DMS153 (cell line): ENCODE measurements at regions not wholly inside any gene's neighbourhood (a gene's known extent, or its start where the extent isn't known, plus 50 kb on each side); places are given as distances from the start of the nearest gene placed in this dataset.
"Not testable (repeated sequence)": the region's sequence is repeated elsewhere in the genome, so short reads cannot be mapped to it uniquely, and the experiment has no call there.

Experiments
- DNase-seq: peaks from one replicate; lab custom pipeline; 2025; lab: John Stamatoyannopoulos, UW

DNA sequence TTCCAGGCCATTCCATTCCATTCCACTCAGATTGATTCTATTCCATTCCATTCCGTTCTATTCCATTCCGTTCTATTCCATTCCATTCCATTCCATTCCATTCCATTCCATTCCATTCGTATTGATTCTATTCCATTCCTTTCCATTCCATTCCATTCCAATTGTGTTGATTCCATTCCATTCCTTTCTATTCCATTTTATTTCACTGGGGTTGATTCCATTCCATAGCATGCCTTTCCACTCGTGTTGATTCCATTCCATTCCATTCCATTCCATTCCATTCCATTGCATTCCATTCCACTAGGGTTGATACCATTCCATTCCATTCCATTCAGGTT lies 1142.3 kb downstream of the RPIA start:
- DNase-seq, result no peak

DNA sequence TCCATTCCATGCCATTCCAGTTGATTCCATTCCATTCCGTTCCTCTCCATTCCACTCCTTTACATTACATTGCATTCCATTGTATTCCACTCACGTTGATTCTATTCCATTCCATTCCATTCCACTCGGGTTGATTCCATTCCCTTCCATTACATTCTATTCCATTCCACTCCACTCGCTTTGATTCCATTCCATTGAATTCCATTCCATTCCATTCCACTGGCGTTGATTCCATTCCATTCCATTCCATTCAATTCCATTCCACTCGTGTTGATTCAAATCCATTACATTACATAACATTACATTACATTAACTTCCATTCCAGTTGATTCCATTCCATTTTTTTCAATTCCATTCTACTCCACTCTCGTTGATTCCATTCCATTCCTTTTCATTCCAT lies 1142.8 kb downstream of the RPIA start:
- DNase-seq, result no peak

DNA sequence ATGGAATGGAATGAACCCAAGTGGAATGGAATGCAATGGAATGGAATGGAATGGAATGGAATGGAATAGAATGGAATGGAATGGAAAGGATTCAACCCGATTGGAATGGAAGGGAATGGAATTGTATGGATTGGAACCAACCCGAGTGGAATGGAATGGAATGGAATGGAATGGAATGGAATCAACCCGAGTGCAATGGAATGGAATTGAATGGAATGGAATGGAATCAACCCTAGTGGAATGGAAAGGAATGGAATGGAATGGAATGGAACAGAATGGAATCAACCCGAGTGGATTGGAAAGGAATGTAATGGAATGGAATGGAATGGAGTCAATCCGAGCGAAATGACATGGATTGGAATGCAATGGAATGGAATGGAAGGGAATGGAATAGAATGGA lies 1144.9 kb downstream of the RPIA start:
- DNase-seq, result not testable (repeated sequence)

- no peak for DNase-seq
Observed at GRCh38 chr2:89837962-89838625, 1146.6 kb downstream of the RPIA start.

DNA sequence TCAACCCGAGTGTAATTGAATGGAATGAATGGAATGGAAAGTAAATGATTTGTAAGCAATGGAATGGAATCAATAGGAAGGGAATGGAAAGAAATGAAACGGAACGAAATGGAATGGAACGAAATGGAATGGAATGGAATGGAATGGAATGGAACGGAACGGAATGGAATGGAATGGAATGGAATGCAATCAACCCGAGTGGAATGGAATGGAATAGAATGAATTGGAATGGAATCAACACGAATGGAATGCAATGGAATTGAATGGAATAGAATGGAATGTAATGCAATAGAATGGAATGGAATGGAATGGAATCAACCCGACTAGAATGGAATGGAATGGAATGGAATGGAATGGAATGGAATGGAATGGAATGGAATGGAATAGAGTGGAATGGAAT lies 1148.7 kb downstream of the RPIA start:
- not testable (repeated sequence) for DNase-seq

DNA sequence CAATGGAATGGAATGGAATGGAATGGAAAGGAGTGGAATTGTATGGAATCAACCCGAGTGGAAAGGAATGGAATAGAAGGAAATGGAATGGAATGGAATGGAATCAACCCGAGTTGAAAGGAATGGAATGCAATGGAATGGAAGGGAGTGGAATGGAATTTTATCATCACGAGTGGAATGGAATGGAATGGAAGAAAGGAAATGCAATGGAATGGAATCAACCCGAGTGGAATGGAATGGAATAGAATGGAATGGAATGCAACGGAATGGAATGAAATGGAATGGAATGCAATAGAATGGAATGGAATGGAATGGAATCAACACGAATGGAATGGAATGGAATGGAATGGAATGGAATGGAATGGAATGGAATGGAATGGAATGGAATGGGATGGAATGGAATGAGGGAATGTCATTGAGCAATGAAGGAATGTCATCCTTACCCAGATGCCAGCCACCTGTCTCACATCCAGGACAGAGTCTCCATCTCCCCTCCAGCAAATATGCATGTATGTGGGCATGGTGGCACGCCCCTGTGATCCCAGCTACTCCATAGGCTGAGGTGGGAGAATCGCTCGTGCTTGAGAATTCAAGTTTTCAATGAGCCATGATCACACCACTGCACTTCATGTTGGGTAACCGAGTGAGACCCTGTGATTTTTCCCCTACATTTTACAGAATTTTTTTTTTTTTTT lies 1149.5 kb downstream of the RPIA start:
- not testable (repeated sequence) for DNase-seq

GRCh38 chr2:89841476-89841840 lies 1150.0 kb downstream of the RPIA start:
- no peak for DNase-seq

DNA sequence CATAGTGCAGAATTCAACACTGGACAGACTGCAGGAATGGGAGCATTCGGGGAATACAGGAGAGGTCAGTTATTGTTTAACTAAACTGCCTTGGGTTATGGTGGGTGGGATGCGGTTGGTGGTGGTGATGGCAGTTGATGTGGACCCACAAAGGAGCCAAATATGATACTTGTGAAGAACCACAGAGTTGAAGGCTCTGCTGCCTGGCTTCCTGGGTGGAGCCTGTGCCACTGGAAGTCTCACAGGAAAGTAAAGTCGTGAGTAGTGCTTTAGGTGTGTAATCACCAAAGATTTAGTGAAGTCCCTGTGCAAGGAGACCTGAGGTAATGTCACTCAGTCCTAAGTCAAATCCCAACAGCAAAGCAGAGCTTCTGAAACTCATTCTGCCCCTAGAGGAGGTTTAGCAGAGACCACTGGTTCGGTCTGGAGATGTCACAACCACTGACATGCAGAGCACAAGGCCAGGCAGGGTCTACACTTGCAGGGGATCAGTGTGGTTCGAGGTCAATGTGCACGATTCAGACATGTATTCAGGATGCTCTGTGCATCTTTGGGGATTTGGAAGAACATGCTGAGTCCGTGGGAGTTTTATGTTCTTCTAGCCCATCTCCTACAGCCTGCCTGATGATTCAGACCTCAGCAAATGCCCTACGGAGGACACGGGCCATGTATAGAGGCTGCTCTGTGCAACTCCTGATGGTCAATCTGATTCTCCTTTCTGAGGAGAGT lies 1150.9 kb downstream of the RPIA start:
- no peak for DNase-seq

GRCh38 chr2:89844221-89844943 lies 1152.9 kb downstream of the RPIA start:
- DNase-seq, result no peak

GRCh38 chr2:89845532-89845931 lies 1154.1 kb downstream of the RPIA start:
- DNase-seq, result no peak

- DNase-seq, result no peak
Observed at GRCh38 chr2:89848114-89848513, 1156.6 kb downstream of the RPIA start.

- no peak for DNase-seq
Observed at GRCh38 chr2:89848763-89849368, 1157.4 kb downstream of the RPIA start.

- DNase-seq, result no peak
Observed at GRCh38 chr2:89849731-89850130, 1158.3 kb downstream of the RPIA start.

- DNase-seq, result no peak
Observed at GRCh38 chr2:89850481-89850880, 1159.0 kb downstream of the RPIA start.

DNA sequence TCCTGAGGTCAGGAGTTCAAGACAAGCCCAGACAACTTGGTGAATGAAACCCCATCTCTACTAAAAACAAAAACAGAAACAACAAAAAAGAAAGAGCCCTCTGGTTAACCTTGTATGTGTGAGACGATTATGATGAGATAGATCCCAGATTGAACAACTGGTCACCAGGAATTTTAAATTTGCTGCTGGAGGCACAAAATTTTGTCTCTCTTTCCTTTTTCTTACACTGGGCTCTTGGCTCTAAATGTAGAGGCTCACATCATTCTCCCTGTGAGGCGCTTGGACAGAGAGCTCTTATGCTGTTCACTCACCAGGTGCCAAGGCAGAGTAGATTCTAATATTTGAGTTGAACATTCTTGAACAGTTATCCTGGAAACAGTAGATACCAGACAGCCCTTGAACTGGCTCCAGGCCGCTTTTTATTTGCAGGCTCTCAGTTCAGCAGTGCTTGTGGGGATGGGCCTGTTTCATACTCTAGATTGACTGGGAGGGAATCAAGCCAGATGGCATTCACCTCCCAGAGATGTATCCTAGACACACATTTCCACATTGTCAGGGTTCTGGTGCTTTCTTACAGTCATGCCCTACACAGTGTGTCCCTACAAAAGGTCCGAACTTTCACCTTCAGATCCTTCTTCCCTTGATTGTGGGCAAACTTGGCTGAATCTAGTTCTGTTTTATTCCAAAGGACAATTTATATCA lies 1159.6 kb downstream of the RPIA start:
- no peak for DNase-seq

GRCh38 chr2:89851583-89851905 lies 1160.1 kb downstream of the RPIA start:
- no peak for DNase-seq

- not testable (repeated sequence) for DNase-seq
Observed at GRCh38 chr2:89853427-89853826, 1162.0 kb downstream of the RPIA start.

- not testable (repeated sequence) for DNase-seq
Observed at GRCh38 chr2:89855752-89856151, 1164.3 kb downstream of the RPIA start.

GRCh38 chr2:89856305-89856704 lies 1164.8 kb downstream of the RPIA start:
- not testable (repeated sequence) for DNase-seq

GRCh38 chr2:89862164-89862563 lies 1170.7 kb downstream of the RPIA start:
- DNase-seq, result not testable (repeated sequence)

- not testable (repeated sequence) for DNase-seq
Observed at GRCh38 chr2:89863209-89863608, 1171.7 kb downstream of the RPIA start.
